GM18508 (cell line): ENCODE measurements at regions not wholly inside any gene's neighbourhood (a gene's known extent, or its start where the extent isn't known, plus 50 kb on each side); places are given as distances from the start of the nearest gene placed in this dataset.
"Not testable (repeated sequence)": the region's sequence is repeated elsewhere in the genome, so short reads cannot be mapped to it uniquely, and the experiment has no call there.

ENCODE experiments used
- ATAC-seq: cut with Tn5 transposase; IDR thresholded peaks from one replicate; pipeline ENCODE4 v1.9.1; 2021; ENCODE audit warnings: moderate number of reproducible peaks; ENCODE audit not compliant: insufficient read depth, unreplicated experiment

GRCh38 chr4:158122501-158122900, 50.3 kb downstream of the GASK1B start:
- ATAC-seq, result no peak

GRCh38 chr4:158121161-158121579, 51.7 kb downstream of the GASK1B start:
- ATAC-seq, result no peak

- ATAC-seq, result not testable (repeated sequence)
Measured at GRCh38 chr4:158120645-158121151, 52.1 kb downstream of the GASK1B start.

GRCh38 chr4:158112611-158113010, 60.2 kb downstream of the GASK1B start:
- ATAC-seq, result no peak

GRCh38 chr4:158111241-158111640, 61.6 kb downstream of the GASK1B start:
- ATAC-seq, result no peak

GRCh38 chr4:158102904-158103303, 69.9 kb downstream of the GASK1B start:
- no peak for ATAC-seq

GRCh38 chr4:158099686-158100085, 73.1 kb downstream of the GASK1B start:
- ATAC-seq, result no peak

- no peak for ATAC-seq
Measured at GRCh38 chr4:158098802-158099201, 74.0 kb downstream of the GASK1B start.

- ATAC-seq, result no peak
Measured at GRCh38 chr4:158094413-158095134, 78.3 kb downstream of the GASK1B start.

- ATAC-seq, result no peak
Measured at GRCh38 chr4:158090323-158090722, 82.5 kb downstream of the GASK1B start.

- not testable (repeated sequence) for ATAC-seq
Measured at GRCh38 chr4:158089897-158090296, 82.9 kb downstream of the GASK1B start.

- ATAC-seq, result no peak
Measured at GRCh38 chr4:158080354-158080753, 92.5 kb downstream of the GASK1B start.

GRCh38 chr4:158079661-158080060, 93.2 kb downstream of the GASK1B start:
- ATAC-seq, result no peak

- no peak for ATAC-seq
Measured at GRCh38 chr4:158077835-158078234, 95.0 kb downstream of the GASK1B start.

- ATAC-seq, result no peak
Measured at GRCh38 chr4:158074851-158075250, 98.0 kb downstream of the GASK1B start.

- ATAC-seq, result no peak
Measured at GRCh38 chr4:158071931-158072330, 100.9 kb downstream of the GASK1B start.

- no peak for ATAC-seq
Measured at GRCh38 chr4:158068068-158068467, 104.8 kb downstream of the GASK1B start.

GRCh38 chr4:158067646-158068045, 105.2 kb downstream of the GASK1B start:
- no peak for ATAC-seq

GRCh38 chr4:158065603-158066002, 107.2 kb downstream of the GASK1B start:
- ATAC-seq, result no peak

GRCh38 chr4:158065176-158065575, 107.6 kb downstream of the GASK1B start:
- no peak for ATAC-seq

- no peak for ATAC-seq
Measured at GRCh38 chr4:158056689-158057245, 116.1 kb downstream of the GASK1B start.

GRCh38 chr4:158055668-158056067, 117.2 kb downstream of the GASK1B start:
- ATAC-seq, result no peak
